A673 (cell line): ENCODE measurements at regions not wholly inside any gene's neighbourhood (a gene's known extent, or its start where the extent isn't known, plus 50 kb on each side); places are given as distances from the start of the nearest gene placed in this dataset.

ENCODE experiments used
- CTCF ChIP-seq: fragments of 300-800, 200-600 bp; sonication (generic); conservative IDR thresholded peaks from 2 replicates; pipeline ENCODE4 v1.5.1; 2017; ENCODE audit warnings: low read depth, mild to moderate bottlenecking, antibody characterized with exemption, low read length, moderate library complexity, mixed read lengths
- EZH2 ChIP-seq: fragments of 200-600 bp; sonication (generic); IDR thresholded peaks from 2 replicates; pipeline ENCODE4 v1.6.1; 2017; ENCODE audit warnings: borderline replicate concordance, low read depth, mild to moderate bottlenecking, mixed read lengths, antibody characterized with exemption, low read length; ENCODE audit not compliant: poor library complexity, severe bottlenecking

GRCh38 chr10:6891924-6892323, 311.8 kb upstream of the PRKCQ start:
- TF ChIP-seq CTCF, result no peak
- no peak for TF ChIP-seq EZH2
